GM12878 (cell line): ENCODE measurements at regions not wholly inside any gene's neighbourhood (a gene's known extent, or its start where the extent isn't known, plus 50 kb on each side); places are given as distances from the start of the nearest gene placed in this dataset.

Source experiments
- ATAC-seq: fragments of 200-7000 bp; cut with Tn5 transposase; 3 replicates; pipeline ENCODE4 v1.9.1; 2020; ENCODE audit warnings: mild to moderate bottlenecking, moderate library complexity
- BruUV-seq: library from RNA; stranded (reverse); fragments of 400-500 nt; replicated peaks from 2 replicates; lab custom pipeline; 2021; lab: Mats Ljungman, UMichigan
- CTCF ChIA-PET: fragments of 300-600 bp; sonication (Branson Sonifier 250); formaldehyde crosslinking; extraction: SDS; loops from one replicate; lab custom pipeline; 2021; ENCODE audit warnings: inconsistent platforms; lab: Yijun Ruan, JAX
- POLR2A ChIA-PET: fragments of 350-600 bp; formaldehyde crosslinking; extraction: SDS; loops from one replicate; lab custom pipeline; 2021; ENCODE audit warnings: inconsistent platforms; lab: Charles Lee
- RAD21 ChIA-PET: fragments of 300-600 bp; sonication (Branson Sonifier 250); formaldehyde crosslinking; loops from one replicate; lab custom pipeline; 2023; ENCODE audit warnings: antibody characterized with exemption; ENCODE audit not compliant: unreplicated experiment; lab: Charles Lee
- SMC1A ChIA-PET: fragments of 300-600 bp; sonication (Branson Sonifier 250); formaldehyde crosslinking; loops from one replicate; lab custom pipeline; 2023; ENCODE audit not compliant: unreplicated experiment, uncharacterized antibody; lab: Charles Lee
- DNase-seq: peaks from one replicate; pipeline ENCODE4 v3.0.0-alpha.2; 2011; ENCODE audit warnings: low read depth, low spot score
- FAIRE-seq: peaks from 3 replicates; lab custom pipeline; 2011; peaks lifted over from hg19 to GRCh38; lab: Jason Lieb, UNC
- H2AFZ ChIP-seq: 2 replicates; pipeline ENCODE4 v1.6.0; 2011; ENCODE audit warnings: low read depth, low read length, control low read depth; ENCODE audit not compliant: control insufficient read depth
- H3K27ac ChIP-seq: 2 replicates; pipeline ENCODE4 v1.5.1; 2011; ENCODE audit warnings: control low read depth; ENCODE audit not compliant: control insufficient read depth, insufficient read depth
- H3K27me3 ChIP-seq, 2 experiments: replicated peaks in 1 of 2; 2 replicates each; pipeline versions ENCODE4 v1.6.0 to v1.6.1; 2011; ENCODE audit warnings: low read length in 1 of 2; ENCODE audit not compliant: control insufficient read depth in 2 of 2, insufficient read depth in 2 of 2
- H3K36me3 ChIP-seq, 2 experiments: 2 replicates each; pipeline ENCODE4 v1.5.1; 2011; ENCODE audit warnings: low read length in 1 of 2; ENCODE audit not compliant: control insufficient read depth in 2 of 2, insufficient read depth in 2 of 2
- H3K4me1 ChIP-seq: 2 replicates; pipeline ENCODE4 v1.6.1; 2011; ENCODE audit warnings: mild to moderate bottlenecking, low read length, moderate library complexity, mixed read lengths; ENCODE audit not compliant: control insufficient read depth, insufficient read depth
- H3K4me2 ChIP-seq: 2 replicates; pipeline ENCODE4 v1.6.0; 2011; ENCODE audit warnings: control low read depth; ENCODE audit not compliant: control insufficient read depth, insufficient read depth
- H3K4me3 ChIP-seq: fragments of 200-600 bp; sonication (generic); 2 replicates; pipeline ENCODE4 v1.5.1; 2016
- H3K79me2 ChIP-seq: 2 replicates; pipeline ENCODE4 v1.6.0; 2011; ENCODE audit warnings: low read length; ENCODE audit not compliant: control insufficient read depth, insufficient read depth
- H3K9ac ChIP-seq: 2 replicates; pipeline ENCODE4 v1.8.0; 2011; ENCODE audit warnings: low read length, control low read depth, mixed read lengths; ENCODE audit not compliant: control insufficient read depth, insufficient read depth
- H3K9me3 ChIP-seq: replicated peaks from 3 replicates; pipeline ENCODE4 v1.5.1; 2011; ENCODE audit warnings: mild to moderate bottlenecking, low read length; ENCODE audit not compliant: control insufficient read depth, insufficient read depth
- H4K20me1 ChIP-seq: 2 replicates; pipeline ENCODE4 v1.6.0; 2011; ENCODE audit not compliant: control insufficient read depth, insufficient read depth
- CREM ChIP-seq: IDR thresholded peaks from 2 replicates; pipeline ENCODE4 v1.6.1; 2014; ENCODE audit warnings: antibody characterized with exemption, low read depth
- IKZF2 ChIP-seq, 2 experiments: fragments of 450-650 bp; IDR thresholded peaks; 2 replicates each; pipeline ENCODE4 v1.6.1; 2017; ENCODE audit warnings: mild to moderate bottlenecking in 2 of 2, moderate library complexity in 2 of 2
- KAT2A ChIP-seq: conservative IDR thresholded peaks from 2 replicates; pipeline ENCODE4 v1.6.1; 2011; ENCODE audit warnings: low read depth, low read length; ENCODE audit not compliant: control insufficient read depth
- KLF5 ChIP-seq: fragments of 450-650 bp; IDR thresholded peaks from 2 replicates; pipeline ENCODE4 v1.6.1; 2014; ENCODE audit warnings: mild to moderate bottlenecking; ENCODE audit not compliant: partially characterized antibody
- RAD51 ChIP-seq: fragments of 450-650 bp; IDR thresholded peaks from 2 replicates; pipeline ENCODE4 v1.6.1; 2016; ENCODE audit warnings: moderate library complexity, mild to moderate bottlenecking, inconsistent platforms
- SMC3 ChIP-seq: IDR thresholded peaks from 2 replicates; pipeline ENCODE4 v1.6.1; 2011; ENCODE audit warnings: low read length, improper control_type of control experiment, borderline replicate concordance
- SP1 ChIP-seq: IDR thresholded peaks from one replicate; pipeline ENCODE4 v1.6.1; 2011; ENCODE audit warnings: low read depth, low read length
- YBX1 ChIP-seq: fragments of 450-650 bp; IDR thresholded peaks from 2 replicates; pipeline ENCODE4 v1.6.1; 2016; ENCODE audit warnings: antibody characterized with exemption
- WGBS: methylation state at CpG from one replicate; pipeline ENCODE4 v1.1.6; 2016; ENCODE audit warnings: low lambda C conversion rate; ENCODE audit not compliant: insufficient replicate concordance, insufficient coverage; ENCODE audit errors: missing lambda C conversion rate; 5-methylcytosine and 5-hydroxymethylcytosine counted together
- in situ Hi-C: fragments of 300-500 bp; cut with MboI; formaldehyde crosslinking; loops from 9 replicates; pipeline ENCODE4 v1.14.3; 2018; ENCODE audit warnings: mixed read lengths
- intact Hi-C: fragments of 100-400 bp; cut with micrococcal nuclease; formaldehyde crosslinking; loops from one replicate; pipeline ENCODE4 v1.14.2; 2022; ENCODE audit not compliant: unreplicated experiment
- TF ChIP-seq, protein P1 (sequence below): fragments of 450-650 bp; IDR thresholded peaks from 2 replicates; pipeline ENCODE4 v1.6.1; 2016; ENCODE audit warnings: mild to moderate bottlenecking

DNA sequence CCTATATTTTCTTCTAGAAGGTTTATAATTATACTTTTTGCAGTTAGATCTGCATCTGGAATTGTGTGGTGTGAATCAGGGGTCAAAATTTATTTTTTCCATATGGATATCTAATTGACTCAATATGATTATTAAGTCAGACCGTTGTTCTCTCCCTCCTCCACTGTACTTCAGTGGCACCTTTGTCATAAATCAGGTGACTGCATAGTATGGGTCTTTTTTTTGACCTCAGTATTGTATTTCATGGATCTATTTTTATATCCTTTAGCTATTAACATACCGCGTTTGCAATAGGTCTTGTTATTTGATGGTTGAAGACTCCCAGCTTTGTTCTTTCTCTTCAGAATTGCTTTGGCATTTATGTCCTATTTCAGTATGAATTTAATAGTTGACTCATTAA is 107.4 kb downstream of the BOD1 start:
- CTCF ChIA-PET, result no interaction called here
- POLR2A ChIA-PET, result no interaction called here
- Histone ChIP-seq H3K79me2 (no peaks in the 10 kb centered on the region), H4K20me1 (no peaks in the 10 kb centered on the region), H3K9me3 (no peaks in the 10 kb centered on the region; the same call in 2 of the 3 replicates), H2AFZ (no peak overlapping the region), H3K27me3 (no peaks in the 10 kb centered on the region), H3K4me2 (no peak overlapping the region), H3K4me1 (peaks cover 10% of the 10 kb centered on the region; the same call in 1 of the 2 replicates), H3K27ac (no peak overlapping the region), H3K4me3 (no peak overlapping the region), H3K9ac (no peak overlapping the region), H3K36me3 (no peaks in the 10 kb centered on the region)
- WGBS, result 80% methylated on average over 3 of the region's 3 CpGs
- ATAC-seq (no peak), FAIRE-seq (no peak), DNase-seq (no peak)
- BruUV-seq, result no TSS peak
- in situ Hi-C loops, result no loop called here
- intact Hi-C loops, result no loop called here
- no peak for TF ChIP-seq CREM
- TF ChIP-seq, protein P1, sequence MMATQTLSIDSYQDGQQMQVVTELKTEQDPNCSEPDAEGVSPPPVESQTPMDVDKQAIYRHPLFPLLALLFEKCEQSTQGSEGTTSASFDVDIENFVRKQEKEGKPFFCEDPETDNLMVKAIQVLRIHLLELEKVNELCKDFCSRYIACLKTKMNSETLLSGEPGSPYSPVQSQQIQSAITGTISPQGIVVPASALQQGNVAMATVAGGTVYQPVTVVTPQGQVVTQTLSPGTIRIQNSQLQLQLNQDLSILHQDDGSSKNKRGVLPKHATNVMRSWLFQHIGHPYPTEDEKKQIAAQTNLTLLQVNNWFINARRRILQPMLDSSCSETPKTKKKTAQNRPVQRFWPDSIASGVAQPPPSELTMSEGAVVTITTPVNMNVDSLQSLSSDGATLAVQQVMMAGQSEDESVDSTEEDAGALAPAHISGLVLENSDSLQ, result no peak
- no peak for TF ChIP-seq KAT2A
- no peak for TF ChIP-seq KLF5
- no peak for TF ChIP-seq SMC3
- no peak for TF ChIP-seq IKZF2 (IDR thresholded peaks at IDR 0.05)
- TF ChIP-seq RAD51, result no peak
- no peak for TF ChIP-seq SP1
- no peak for TF ChIP-seq YBX1
- SMC1A ChIA-PET, result no interaction called here
- RAD21 ChIA-PET, result no interaction called here
